ENCODE measurements at regions not wholly inside any gene's neighbourhood (a gene's known extent, or its start where the extent isn't known, plus 50 kb on each side); places are given as distances from the start of the nearest gene placed in this dataset.

DNA sequence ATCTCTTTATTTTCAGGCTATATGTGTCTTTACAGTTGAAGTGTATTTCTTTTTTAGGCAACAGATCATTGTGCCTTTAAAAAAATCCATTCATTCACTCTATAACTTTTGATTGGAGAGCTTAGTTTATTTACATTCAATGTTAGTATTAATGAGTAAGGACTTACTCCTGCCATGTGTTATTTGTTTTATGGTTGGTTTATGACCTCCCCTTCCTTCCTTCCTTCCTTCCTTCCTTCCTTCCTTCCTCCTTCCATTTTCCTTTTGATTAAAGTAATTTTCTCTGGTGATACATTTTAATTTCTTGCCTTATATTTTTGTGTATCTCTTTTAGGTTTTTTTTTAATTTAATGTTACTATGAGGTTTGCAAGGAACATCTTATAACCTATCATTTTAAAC, 1005.3 kb upstream of the EPHA7 start:
- TF ChIP-seq, protein P1, sequence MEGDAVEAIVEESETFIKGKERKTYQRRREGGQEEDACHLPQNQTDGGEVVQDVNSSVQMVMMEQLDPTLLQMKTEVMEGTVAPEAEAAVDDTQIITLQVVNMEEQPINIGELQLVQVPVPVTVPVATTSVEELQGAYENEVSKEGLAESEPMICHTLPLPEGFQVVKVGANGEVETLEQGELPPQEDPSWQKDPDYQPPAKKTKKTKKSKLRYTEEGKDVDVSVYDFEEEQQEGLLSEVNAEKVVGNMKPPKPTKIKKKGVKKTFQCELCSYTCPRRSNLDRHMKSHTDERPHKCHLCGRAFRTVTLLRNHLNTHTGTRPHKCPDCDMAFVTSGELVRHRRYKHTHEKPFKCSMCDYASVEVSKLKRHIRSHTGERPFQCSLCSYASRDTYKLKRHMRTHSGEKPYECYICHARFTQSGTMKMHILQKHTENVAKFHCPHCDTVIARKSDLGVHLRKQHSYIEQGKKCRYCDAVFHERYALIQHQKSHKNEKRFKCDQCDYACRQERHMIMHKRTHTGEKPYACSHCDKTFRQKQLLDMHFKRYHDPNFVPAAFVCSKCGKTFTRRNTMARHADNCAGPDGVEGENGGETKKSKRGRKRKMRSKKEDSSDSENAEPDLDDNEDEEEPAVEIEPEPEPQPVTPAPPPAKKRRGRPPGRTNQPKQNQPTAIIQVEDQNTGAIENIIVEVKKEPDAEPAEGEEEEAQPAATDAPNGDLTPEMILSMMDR (IDR thresholded peaks at IDR 0.05): no peak
- TF ChIP-seq EZH2 (IDR thresholded peaks at IDR 0.05; ENCODE audit: borderline replicate concordance, insufficient read depth, low read depth, low read length, poor library complexity, severe bottlenecking): no peak

All from B cell (primary cell).